H7 (cell line): ENCODE measurements at regions not wholly inside any gene's neighbourhood (a gene's known extent, or its start where the extent isn't known, plus 50 kb on each side); places are given as distances from the start of the nearest gene placed in this dataset.
"Not testable (repeated sequence)": the region's sequence is repeated elsewhere in the genome, so short reads cannot be mapped to it uniquely, and the experiment has no call there.

Source experiments
- DNase-seq: peaks from one replicate; pipeline ENCODE4 v3.0.0; 2012
- H3K27me3 ChIP-seq: 2 replicates; pipeline ENCODE4 v1.6.0; 2011; ENCODE audit warnings: mild to moderate bottlenecking, low read length; ENCODE audit not compliant: control insufficient read depth, insufficient read depth
- H3K36me3 ChIP-seq: replicated peaks from 2 replicates; pipeline ENCODE4 v1.5.1; 2011; ENCODE audit warnings: low read length; ENCODE audit not compliant: control insufficient read depth, insufficient read depth
- H3K4me3 ChIP-seq: 2 replicates; pipeline ENCODE4 v1.5.1; 2011; ENCODE audit warnings: low read depth, mild to moderate bottlenecking, control low read depth, low read length, moderate library complexity; ENCODE audit not compliant: insufficient read depth

GRCh38 chr12:114073076-114073475 is 107.0 kb upstream of the RBM19 start:
- Histone ChIP-seq H3K36me3 (no peaks in the 10 kb centered on the region), H3K4me3 (no peak overlapping the region), H3K27me3 (no peaks in the 10 kb centered on the region)
- DNase-seq: no peak

DNA sequence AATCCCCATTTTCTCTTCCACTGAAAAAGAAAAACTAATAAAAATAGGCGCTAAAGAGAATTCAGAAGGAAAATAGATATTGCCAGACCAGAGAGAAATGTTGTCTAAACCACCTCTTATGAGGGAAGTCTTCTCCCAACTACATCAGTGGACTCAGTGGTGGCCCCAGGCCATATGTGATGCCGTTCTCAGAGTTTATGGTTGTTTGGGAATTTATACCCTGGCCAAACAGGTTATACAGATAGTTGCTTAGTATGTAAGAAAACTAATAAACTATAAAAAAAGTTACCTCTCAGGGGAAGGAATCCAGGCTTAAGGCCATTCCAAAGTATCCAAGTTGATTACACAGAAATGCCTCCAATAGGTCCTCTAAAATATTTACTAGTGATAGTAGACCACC is 103.4 kb upstream of the RBM19 start:
- Histone ChIP-seq H3K4me3 (no peak overlapping the region), H3K36me3 (no peaks in the 10 kb centered on the region), H3K27me3 (no peaks in the 10 kb centered on the region)
- DNase-seq: no peak

- no peaks in the 10 kb centered on the region for H3K36me3 ChIP-seq
- no peak overlapping the region for H3K4me3 ChIP-seq
- no peaks in the 10 kb centered on the region for H3K27me3 ChIP-seq
- DNase-seq: no peak
Observed at GRCh38 chr12:114064497-114064896, 98.4 kb upstream of the RBM19 start.

DNA sequence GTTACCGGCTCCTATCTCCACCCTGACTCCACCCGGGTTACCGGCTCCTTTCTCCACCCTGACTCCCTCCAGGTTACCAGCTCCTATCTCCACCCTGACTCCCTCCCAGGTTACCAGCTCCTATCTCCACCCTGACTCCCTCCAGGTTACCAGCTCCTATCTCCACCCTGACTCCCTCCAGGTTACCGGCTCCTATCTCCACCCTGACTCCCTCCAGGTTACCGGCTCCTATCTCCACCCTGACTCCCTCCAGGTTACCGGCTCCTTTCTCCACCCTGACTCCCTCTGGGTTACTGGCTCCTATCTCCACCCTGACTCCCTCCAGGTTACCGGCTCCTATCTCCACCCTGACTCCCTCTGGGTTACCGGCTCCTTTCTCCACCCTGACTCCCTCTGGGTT is 97.9 kb upstream of the RBM19 start:
- not testable (repeated sequence) for H3K4me3 ChIP-seq, H3K36me3 ChIP-seq, DNase-seq, H3K27me3 ChIP-seq

GRCh38 chr12:114063435-114063834 is 97.3 kb upstream of the RBM19 start:
- H3K4me3 ChIP-seq: no peak overlapping the region

GRCh38 chr12:114056351-114056750 is 90.2 kb upstream of the RBM19 start:
- H3K36me3 ChIP-seq, H3K27me3 ChIP-seq, H3K4me3 ChIP-seq, DNase-seq: not testable (repeated sequence)

More at GRCh38 chr12:114063435-114063834, 97.3 kb upstream of the RBM19 start:
- no peak for DNase-seq
- Histone ChIP-seq H3K36me3 (no peaks in the 10 kb centered on the region), H3K27me3 (no peaks in the 10 kb centered on the region)

DNA sequence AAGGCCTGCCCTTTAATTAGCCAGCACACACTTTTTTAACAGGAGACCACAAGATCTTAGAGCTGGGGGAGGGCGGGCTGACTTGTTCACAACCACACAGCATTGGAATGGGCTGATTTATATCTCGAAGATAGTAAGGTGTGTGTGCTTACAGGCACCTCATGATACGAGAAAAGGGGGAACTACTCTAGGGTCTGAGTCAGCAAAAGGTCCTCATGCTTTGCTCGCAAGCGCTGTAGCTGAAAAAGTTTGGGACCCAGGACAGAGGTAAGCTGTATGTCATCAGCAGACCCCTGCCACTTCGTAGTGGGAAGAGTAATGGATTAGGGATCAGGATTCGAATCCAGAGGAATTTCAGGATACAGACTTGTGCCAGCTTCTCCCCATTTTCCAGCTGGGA is 88.9 kb upstream of the RBM19 start:
- Histone ChIP-seq H3K36me3 (no peaks in the 10 kb centered on the region), H3K27me3 (no peaks in the 10 kb centered on the region; the same call in 1 of the 2 replicates), H3K4me3 (no peak overlapping the region)
- DNase-seq: no peak

GRCh38 chr12:114046236-114046998 is 80.3 kb upstream of the RBM19 start:
- Histone ChIP-seq H3K4me3 (no peak overlapping the region), H3K36me3 (no peaks in the 10 kb centered on the region), H3K27me3 (no peaks in the 10 kb centered on the region)
- no peak for DNase-seq

GRCh38 chr12:114045349-114045748 is 79.2 kb upstream of the RBM19 start:
- DNase-seq: no peak
- no peaks in the 10 kb centered on the region for H3K36me3 ChIP-seq
- no peak overlapping the region for H3K4me3 ChIP-seq
- H3K27me3 ChIP-seq: no peaks in the 10 kb centered on the region

- H3K27me3 ChIP-seq: no peaks in the 10 kb centered on the region
- no peak overlapping the region for H3K4me3 ChIP-seq
- H3K36me3 ChIP-seq: no peaks in the 10 kb centered on the region
- DNase-seq: no peak
Observed at GRCh38 chr12:114041590-114041989, 75.5 kb upstream of the RBM19 start.

- DNase-seq: no peak
- no peaks in the 10 kb centered on the region for H3K36me3 ChIP-seq
Observed at GRCh38 chr12:114041136-114041535, 75.0 kb upstream of the RBM19 start.

DNA sequence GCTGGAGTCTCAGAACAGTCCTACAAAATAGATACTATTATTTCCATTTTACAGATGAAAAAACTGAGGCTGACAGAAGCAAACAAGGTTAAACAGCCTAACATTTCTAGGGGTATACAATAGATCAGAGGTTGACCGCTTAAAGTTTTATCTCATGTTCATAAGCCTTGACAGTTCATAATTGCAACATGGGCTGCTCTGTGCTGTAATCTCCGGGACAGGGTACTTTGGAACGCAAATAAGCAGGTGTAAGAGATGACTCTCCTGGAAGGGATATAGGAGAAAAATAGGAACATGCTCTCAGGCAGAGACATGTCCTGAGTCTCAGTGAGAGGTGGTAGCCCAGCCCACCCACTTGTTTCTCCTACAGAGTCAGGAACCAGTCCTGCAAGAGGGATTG is 72.8 kb upstream of the RBM19 start:
- DNase-seq: no peak
- H3K4me3 ChIP-seq: no peak overlapping the region
- no peaks in the 10 kb centered on the region for H3K36me3 ChIP-seq
- H3K27me3 ChIP-seq: no peaks in the 10 kb centered on the region

More at GRCh38 chr12:114041136-114041535, 75.0 kb upstream of the RBM19 start:
- no peaks in the 10 kb centered on the region for H3K27me3 ChIP-seq
- H3K4me3 ChIP-seq: no peak overlapping the region

DNA sequence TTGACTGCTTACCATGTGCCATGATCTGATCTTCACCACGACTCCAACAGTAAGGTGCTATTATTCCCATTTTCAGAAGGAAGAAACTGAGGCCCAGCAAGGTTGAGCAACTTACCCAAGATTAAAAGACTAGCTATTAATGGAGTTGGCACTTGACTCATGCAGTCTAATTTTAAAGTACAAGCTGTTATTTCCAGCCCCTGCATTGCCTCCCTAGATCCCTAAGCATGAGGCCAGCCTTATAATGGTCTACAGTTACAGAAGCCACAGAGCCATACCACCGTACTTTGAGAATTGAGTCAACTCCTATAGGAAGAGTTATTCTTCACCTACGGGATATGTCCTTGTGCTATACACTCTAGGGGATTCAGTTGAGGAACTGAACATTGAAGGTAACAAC is 66.7 kb upstream of the RBM19 start:
- no peaks in the 10 kb centered on the region for H3K27me3 ChIP-seq
- no peak overlapping the region for H3K4me3 ChIP-seq
- H3K36me3 ChIP-seq: no peaks in the 10 kb centered on the region
- DNase-seq: no peak

- no peak overlapping the region for H3K4me3 ChIP-seq
- DNase-seq: no peak
- no peaks in the 10 kb centered on the region for H3K27me3 ChIP-seq
- no peaks in the 10 kb centered on the region for H3K36me3 ChIP-seq
Observed at GRCh38 chr12:114030451-114030850, 64.3 kb upstream of the RBM19 start.

DNA sequence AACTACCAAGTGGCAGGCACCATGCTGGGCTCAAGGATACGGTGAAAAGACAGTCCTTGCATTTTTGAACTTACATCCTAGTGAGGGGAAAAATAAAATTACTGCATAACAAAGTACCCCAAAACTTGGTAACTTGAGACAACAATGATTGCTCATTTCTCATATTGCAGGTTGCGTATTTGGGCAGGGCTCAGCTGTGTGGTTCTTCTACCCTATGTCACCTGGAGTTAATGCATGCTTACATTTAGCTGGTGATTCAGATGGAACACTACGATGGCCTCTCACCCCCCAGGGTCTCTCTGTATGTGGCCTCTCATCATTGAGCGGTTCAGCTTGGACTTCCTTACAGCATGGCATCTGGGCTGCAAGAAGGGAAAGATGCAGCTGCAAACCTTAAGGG is 60.7 kb upstream of the RBM19 start:
- DNase-seq: no peak
- H3K4me3 ChIP-seq: no peak overlapping the region
- no peaks in the 10 kb centered on the region for H3K27me3 ChIP-seq
- no peaks in the 10 kb centered on the region for H3K36me3 ChIP-seq

GRCh38 chr12:114025935-114026334 is 59.8 kb upstream of the RBM19 start:
- H3K36me3 ChIP-seq: no peaks in the 10 kb centered on the region
- DNase-seq: no peak
- H3K4me3 ChIP-seq: no peak overlapping the region
- no peaks in the 10 kb centered on the region for H3K27me3 ChIP-seq
